GM04503 (cell line): ENCODE measurements at regions not wholly inside any gene's neighbourhood (a gene's known extent, or its start where the extent isn't known, plus 50 kb on each side); places are given as distances from the start of the nearest gene placed in this dataset.
"Not testable (repeated sequence)": the region's sequence is repeated elsewhere in the genome, so short reads cannot be mapped to it uniquely, and the experiment has no call there.

Experiments
- DNase-seq: peaks from one replicate; pipeline ENCODE4 v3.0.0-alpha.2; 2012; ENCODE audit warnings: low read depth

DNA sequence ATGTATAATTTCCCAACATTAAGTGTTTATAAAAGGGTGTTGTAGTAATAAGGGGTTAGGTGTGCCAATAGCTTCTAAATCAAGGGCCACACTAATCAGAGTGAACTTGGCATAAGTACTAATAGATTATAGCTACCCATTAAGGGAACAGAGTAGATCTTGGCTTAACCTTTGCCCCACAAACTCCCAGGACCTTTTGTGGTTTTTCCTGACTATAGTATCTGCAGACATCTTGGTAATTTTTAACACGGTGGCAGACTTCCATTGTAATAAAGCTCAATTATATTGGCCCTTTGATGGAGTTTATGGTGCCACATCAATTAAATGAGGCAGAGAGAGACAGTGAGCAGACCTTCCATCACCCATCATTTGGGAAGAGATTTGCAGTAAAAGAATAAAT is 358.5 kb upstream of the HNRNPA3 start:
- no peak for DNase-seq

DNA sequence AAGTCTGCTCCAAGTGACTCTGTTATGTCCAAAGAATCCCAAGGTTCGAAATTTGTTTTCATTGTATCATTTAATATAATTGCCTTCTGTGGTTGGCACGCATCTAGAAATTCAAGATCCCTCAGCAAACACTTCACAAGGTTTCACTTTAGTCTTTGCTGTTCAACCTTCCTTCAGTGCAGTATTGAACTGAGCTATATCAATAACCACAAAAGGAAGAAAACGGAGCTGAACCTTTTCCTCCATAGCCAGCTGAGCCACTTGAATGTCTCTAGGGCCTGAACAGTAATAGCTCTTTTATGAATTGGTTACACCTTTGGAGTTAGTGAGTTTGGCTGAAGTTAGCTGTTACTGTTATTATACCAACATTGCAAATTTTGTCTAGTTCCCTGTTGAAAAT is 357.7 kb upstream of the HNRNPA3 start:
- DNase-seq, result no peak

DNA sequence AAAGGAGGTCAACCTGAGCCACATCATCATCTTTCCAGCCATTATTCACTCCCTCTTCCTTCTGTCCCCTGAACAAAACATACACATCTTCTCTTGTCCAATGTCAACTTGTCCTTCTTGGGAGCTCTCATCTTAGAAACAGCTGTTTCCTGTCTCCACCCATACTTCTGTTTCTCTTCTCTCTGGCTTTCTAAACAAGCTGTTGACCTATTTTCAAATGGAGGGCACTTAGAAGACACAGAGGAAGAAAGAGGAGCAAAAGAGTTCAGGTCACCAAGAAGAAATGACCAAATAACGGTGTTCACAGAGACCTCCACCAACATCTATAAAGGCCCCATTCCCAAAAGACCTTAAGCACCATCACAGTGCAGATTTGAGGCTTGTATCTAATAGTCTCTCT is 355.9 kb upstream of the HNRNPA3 start:
- no peak for DNase-seq

DNA sequence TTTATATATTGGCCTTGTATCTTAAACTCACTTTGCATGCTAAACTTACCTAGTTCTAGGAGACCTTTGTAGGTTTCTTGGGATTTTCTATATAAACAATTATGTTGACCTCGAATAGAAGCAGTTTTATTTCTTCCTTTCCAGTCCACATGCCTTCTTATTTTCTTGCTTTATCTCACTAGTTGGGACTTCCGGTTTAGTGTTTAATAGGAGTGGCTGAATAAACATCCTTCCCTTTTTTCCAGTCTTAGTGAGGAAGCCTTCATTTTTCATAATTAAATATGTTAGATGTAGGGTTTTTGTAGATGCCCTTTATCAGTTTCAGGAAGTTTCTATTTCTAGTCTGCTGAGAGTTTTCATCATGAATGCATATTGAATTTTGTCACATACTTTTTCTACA is 347.3 kb upstream of the HNRNPA3 start:
- DNase-seq, result no peak

DNA sequence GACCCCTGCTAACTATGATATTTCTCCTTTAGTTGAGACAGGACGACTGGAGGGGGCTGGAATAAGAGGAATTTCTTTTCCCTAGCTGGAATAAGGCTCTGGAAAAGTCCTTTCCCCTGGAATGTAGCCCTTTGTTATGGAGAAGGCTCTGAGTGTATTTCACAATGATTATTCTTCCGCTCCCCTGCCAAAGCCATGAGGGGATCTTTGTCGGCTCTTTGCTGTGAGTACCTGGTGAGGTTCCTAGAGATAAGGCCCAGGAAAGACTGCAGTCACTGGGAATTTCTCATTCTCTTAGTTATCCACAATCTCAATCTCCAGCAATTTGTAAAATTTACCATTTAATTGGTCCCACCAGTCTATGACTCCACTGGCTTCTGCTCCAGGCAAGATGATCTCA is 340.2 kb upstream of the HNRNPA3 start:
- DNase-seq, result no peak

DNA sequence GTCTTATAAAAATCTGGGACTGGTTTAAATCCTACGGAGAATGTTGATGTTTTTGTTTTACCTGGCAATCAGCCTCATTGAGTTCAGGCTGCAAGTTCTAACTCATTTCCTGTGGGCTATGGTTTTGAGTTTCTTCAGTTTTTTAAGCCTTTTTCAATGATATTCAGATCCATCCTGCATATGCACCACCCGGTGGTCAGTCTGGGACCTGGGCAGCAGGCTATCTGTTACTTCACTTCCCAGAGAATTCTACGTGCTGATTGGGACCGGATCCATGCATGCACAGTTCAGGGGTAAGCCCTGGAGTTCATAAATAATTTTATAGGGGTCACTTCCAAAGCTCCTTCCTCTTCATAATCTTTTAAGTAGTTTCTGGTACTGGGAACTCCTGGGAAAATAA is 339.2 kb upstream of the HNRNPA3 start:
- DNase-seq, result no peak

DNA sequence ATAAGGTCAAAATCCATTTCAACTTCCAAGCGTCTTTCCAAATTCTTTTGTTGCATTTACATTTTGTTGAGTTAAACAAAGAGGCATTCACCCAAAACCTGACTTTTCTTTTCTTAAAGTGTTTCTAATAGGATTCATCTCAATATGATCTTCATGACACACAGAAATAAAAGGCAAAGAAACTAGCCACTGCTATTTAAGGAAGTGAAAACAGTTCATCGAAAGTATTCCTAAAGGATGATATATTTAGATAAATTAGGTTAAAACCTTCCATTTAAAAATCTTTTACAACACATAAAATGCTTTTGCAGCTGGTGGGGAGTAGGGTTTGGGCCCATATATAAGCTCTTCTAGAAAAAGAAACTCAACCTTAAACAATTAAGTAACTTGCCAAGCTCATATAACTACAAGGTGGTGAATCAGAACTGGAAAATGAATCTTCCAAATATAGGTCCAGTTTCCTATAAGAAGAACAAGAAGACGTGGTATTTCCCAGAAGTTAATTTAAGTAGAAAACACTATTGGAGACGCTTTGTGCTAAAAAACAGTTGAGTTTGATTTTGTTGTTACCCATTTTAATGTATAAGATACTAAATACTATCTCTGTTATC is 336.0 kb upstream of the HNRNPA3 start:
- DNase-seq, result no peak

DNA sequence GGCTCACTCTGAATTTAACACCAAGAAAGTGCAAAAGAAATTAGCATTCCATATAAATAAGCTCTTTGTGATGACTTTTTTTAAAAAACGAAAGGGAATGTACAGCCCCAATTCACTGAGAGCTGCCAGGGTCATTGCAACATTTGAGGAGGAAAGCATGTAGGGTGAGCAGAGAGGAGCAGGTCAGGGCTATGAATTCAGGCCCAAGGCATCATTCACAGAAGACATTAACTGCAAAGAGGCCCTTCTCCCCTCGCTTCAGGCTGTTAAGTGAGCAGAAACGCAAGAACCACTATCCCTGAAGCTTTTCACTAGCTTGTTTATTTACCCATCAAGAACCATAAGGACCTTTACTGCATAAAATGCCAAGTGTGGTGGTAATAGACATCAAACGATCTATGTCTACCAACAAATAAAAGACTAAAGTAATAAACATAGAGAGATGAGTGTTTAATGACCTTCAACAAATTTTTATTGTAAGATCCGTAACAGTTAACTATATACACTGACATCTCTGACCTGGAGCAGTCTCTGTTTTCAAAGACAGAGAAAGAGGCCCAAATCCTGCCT is 333.1 kb upstream of the HNRNPA3 start:
- DNase-seq, result no peak

DNA sequence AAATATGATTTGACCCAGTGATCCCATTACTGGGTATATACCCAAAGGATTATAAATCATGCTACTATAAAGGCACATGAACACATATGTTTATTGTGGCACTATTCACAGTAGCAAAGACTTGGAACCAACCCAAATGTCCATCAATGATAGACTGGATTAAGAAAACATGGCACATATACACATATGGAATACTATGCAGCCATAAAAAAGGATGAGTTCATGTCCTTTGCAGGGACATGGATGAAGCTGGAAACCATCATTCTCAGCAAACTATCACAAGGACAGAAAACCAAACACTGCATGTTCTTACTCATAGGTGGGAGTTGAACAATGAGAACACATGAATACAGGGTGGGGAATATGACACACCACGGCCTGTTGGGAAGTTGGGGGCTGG is 330.5 kb upstream of the HNRNPA3 start:
- not testable (repeated sequence) for DNase-seq

DNA sequence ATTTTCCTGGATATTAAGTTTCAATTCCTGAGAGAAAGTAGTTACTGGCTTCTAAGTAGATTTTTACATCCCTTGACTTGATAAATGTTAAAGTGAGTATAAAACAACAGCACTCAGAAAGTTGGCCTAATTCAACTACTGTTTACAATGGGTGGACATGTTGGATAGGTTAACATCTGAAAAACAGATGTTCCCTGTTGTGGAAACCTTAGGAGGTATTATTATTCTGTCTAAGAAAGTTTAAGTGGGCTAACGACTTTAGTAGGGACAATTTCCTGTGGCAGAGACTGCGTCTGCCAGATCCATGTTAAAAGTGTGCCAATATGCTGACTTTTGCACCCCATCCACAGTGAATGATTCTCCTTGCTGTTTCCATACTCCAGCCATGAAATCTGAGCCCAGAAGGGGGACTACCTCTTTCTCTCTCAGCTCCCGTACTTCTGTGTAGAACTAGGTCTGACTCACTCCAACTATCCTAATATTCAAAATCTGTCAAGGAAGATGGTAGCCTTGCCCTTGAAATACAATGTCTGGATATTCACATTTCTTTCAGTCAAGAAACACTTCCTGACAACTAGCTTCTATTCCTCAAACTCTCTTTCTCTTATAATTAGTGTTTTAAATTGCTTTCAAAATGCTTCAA is 327.5 kb upstream of the HNRNPA3 start:
- DNase-seq, result no peak

DNA sequence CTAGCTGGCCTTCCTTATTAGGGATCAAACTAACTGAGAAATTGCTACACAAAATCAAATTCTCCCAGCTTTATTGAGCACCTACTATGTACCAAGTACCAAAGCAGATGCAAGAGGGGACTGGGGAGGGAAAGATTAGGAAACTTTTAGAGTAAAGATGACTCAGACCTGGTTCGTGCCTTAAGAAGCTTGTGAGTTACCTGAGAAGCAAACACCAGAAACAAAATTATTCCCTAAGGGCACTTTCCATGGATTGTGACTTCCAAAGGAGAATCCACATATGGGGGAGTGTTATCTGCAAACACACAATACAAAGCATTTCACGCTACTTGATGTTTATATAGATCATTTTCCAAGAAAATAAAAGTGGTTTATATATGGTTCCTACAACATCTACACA is 326.9 kb upstream of the HNRNPA3 start:
- no peak for DNase-seq

DNA sequence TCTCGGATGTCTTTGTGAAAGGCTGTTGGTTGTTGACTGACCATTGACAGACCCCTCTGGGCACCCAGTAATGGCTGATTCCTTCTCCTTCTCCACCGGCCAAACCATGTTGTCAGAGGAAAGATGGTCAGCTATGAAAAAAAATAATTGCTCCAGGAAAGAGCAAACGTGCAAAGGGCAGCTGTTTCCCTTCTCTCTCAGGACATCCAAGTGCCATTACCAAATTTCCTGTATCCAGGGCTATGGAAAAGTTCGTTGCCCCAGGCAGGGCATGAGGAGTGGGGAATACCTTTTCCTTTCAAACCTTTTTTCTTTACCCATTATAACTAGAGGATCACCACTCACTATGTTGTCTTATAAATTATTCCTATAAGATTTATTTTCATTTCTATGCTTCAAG is 321.5 kb upstream of the HNRNPA3 start:
- no peak for DNase-seq

DNA sequence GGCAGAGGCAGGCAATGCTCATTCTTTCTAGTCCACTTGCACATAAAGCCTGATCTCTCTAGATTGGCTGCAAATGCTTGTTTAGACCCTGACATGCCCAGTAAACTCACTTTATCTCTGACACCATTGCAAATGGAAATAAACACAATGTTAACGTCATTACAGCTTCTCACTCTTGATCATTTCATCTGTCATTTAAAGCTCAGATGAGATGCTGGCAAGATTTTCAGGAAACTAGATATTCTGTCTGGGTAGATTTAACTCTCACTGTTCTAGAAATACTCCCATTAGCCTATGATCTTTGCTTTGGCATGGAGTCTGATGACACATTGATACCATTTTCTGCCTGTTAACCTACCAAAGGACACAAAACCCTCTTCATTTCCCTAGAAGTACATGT is 320.7 kb upstream of the HNRNPA3 start:
- no peak for DNase-seq

DNA sequence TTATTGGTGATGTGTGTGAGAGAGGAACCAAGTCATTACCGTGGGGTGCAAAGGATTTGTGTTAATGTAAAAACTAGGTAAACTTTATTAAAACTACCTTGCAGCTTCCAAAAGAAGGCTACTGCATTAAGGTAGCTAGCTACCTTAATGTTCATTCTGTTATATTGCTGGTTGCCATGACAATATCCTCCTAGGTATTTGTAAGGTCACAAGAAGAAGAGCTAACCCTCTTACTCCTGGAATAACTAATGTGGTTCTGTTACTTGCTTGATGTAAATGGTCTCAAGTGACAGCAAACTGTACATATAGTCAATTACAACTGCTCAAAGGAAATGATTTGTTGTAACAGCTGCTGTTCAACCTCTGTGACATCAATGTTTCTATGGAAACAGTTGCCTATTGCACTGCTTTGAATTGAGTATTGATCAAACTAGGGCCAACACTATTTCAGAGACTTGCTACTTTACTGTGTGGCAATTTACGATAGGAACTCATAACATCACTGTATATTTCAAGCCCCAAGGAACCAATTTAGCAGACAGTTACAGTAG is 319.8 kb upstream of the HNRNPA3 start:
- no peak for DNase-seq

DNA sequence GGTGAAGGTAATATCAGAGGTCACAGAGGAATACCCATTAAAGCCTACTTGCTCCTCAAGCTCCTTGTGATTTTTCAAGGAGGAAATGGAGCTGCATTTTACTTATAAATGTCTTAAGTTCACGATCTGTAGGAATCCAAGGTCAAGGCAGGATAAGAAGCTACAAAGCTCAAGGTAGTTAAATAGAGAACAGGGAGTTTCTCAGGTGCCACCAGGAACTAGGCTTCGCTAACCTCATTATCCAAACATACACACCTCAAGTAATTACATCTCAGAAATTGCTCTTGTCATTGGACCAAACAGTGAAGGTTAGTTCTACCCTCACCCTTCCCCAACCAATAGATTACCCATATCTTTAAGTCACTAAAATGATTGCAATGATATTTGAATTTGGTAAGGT is 317.4 kb upstream of the HNRNPA3 start:
- no peak for DNase-seq

DNA sequence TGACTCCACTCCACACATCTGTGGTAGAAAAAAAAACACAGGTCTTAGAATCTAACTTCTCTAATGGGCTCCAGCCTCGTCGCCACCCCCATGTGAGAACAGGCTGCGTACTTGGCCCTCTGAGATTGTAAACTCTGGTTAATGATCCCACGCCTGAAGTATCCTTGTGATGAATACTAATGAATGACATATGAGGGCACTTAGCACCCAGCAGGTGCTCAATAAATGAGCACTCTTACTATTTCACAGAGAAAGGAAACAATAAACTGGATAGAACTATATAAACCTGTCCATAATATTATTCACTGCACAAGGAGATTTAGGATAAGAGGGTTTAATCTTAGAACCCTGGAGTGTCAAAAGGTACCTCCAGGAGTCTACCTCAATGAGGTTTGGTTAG is 310.1 kb upstream of the HNRNPA3 start:
- no peak for DNase-seq

DNA sequence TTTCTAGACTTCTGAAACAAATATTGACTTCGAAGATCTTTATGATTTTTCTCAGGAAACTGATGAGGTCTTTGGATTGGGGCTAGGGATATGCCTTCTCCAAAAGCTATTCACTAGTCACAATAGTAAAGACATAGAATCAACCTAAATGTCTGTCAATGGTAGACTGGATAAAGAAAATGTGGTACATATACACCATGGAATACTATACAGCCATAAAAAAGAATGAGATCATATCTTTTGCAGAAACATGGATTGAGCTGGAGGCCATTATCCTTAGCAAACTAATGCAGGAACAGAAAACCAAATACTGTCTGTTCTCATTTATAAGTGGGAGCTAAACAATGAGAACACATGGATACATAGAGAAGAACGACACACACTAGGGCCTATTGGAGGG is 308.5 kb upstream of the HNRNPA3 start:
- DNase-seq, result not testable (repeated sequence)

DNA sequence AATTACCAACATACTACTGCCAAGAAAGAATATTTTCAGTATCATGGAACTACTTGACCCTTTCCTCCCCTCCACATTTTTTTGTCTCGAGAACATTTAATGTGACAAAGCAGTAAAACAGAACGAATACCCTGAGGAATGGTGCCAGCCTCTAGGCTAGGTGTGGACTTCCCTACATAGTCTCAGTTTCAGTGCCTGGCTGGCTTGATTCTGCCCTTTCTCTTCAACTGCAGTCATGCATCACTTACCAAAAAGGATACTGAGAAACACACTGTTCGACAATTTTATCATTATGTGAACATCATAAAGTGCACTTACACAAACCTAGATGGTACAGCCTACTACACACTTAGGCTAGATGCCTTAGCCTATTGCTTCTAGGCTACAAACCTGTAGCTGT is 305.3 kb upstream of the HNRNPA3 start:
- DNase-seq, result no peak

DNA sequence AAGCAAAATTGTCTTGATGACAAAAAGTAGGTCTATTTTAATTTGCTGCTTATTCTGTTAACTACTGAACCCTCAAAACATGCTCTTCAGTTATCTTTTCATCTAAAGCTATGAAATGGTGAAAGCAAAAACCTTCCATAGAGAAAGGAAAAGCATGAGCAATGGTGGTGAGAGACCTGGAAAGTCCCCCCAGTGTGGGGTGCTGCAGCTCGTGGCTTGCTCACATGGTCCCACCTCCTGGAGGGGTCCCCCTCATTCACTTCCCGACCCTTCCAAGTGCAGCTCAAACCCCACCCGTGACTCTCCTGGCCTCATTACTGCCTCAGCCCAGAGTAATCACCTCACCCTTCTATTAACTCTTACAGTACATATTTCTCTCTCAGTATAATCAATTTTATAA is 301.8 kb upstream of the HNRNPA3 start:
- no peak for DNase-seq

DNA sequence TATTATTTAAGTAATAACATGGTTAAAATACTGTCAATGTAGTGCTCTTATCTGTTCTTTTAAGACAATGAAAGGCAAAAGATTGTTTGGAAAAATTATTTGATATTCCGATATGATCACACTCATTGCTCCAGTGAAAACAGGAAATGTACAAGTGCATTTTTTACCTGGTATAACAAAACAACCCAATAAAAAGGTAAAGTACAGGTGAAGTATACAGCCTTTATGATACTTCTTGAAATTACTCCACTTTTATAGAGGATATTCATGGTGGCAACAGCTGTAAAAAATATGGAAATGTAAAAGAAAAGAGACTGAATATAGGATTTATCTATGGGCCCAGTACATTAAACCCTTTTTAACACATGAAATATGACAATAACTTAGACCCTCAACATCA is 298.6 kb upstream of the HNRNPA3 start:
- no peak for DNase-seq

DNA sequence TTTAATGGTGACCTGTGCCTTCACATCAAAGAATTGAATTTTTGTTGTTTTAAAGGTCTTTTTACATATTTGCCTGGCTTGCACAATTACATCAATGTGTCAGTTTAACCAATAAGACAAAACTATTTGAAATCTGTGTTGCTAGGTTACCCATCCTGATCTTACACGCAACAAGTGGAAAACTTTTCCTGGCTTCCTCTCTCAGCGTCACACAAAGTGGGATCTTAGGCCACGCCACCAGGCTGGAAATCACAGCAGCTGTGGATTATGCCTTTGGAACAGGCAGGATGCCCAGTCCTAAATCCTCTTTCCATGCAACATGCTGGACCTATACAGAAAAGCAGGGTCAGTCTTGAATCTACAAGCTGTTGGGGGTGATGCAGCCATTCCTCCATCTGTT is 298.2 kb upstream of the HNRNPA3 start:
- no peak for DNase-seq

DNA sequence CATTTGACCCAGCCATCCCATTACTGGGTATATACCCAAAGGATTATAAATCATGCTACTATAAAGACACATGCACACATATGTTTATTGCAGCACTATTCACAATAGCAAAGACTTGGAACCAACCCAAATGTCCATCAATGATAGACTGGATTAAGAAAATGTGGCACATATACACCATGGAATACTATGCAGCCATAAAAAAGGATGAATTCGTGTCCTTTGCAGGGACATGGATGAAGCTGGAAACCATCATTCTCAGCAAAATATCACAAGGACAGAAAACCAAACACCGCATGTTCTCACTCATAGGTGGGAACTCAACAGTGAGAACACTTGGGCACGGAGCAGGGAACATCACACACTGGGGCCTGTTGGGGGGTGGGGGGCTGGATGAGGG is 290.0 kb upstream of the HNRNPA3 start:
- DNase-seq, result not testable (repeated sequence)

DNA sequence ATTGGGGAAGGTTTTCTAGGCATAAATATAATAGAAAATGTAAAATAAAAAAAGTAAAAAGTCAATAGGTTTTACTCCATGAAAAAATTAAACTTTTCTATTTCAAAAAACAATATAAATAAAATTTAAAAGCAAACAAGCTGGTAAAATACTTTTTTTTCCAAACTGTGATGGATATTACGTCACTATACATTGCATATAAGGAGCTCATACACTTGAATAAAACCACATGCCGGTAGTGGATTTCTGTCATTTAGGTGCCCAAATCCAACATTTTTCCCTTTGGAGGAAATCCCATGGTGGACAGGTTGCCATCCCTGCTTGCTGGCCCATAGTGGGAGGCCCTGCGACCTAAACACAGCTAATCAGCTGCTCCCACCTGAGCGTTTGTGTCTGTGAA is 289.4 kb upstream of the HNRNPA3 start:
- DNase-seq, result no peak
